ENCODE measurements at regions not wholly inside any gene's neighbourhood (a gene's known extent, or its start where the extent isn't known, plus 50 kb on each side); places are given as distances from the start of the nearest gene placed in this dataset.

DNA sequence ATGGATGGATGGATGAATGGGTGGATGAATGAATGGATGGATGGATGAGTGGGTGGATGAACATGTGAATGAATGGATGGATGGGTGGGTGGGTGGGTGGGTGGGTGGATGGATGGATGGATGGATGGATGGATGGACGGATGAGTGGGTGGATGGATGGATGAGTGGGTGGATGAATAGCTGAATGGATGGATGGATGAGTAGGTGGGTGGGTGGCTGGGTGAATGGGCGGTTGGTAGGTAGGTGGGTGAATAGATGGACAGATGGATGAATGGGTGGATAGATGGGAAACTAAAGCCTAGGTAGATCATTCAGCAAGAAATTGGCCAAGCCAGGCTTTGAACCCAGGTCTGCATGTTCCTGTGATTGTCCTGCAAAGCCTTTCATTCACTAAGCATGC, 155.6 kb downstream of the WNT5A start:
- Histone ChIP-seq H3K9me3 (ENCODE audit: insufficient read depth, low read depth, low read length) (no peaks in the 10 kb centered on the region), H4K12ac (ENCODE audit: low read depth, low read length) (no peak overlapping the region), H3K79me1 (ENCODE audit: low read length) (no peaks in the 10 kb centered on the region), H2BK5ac (ENCODE audit: low read depth, low read length, poor library complexity) (no peak overlapping the region), H3K27me3 (ENCODE audit: insufficient read depth, low read length) (no peaks in the 10 kb centered on the region), H3K36me3 (ENCODE audit: control insufficient read depth in 1 of 2, insufficient read depth in 2 of 2, low read length in 2 of 2) (no peaks in the 10 kb centered on the region), H2BK12ac (ENCODE audit: low read length) (no peak overlapping the region), H4K8ac (ENCODE audit: low read depth, low read length) (no peak overlapping the region), H3K79me2 (ENCODE audit: control insufficient read depth, insufficient read depth, low read length, poor library complexity) (no peaks in the 10 kb centered on the region), H2BK120ac (ENCODE audit: insufficient read depth, low read length, poor library complexity) (no peak overlapping the region), H3K4me2 (ENCODE audit: low read length) (no peak overlapping the region), H4K91ac (ENCODE audit: low read depth, low read length) (no peak overlapping the region), H2AFZ (ENCODE audit: insufficient read depth, low read length, poor library complexity) (no peak overlapping the region), H3K27ac (ENCODE audit: low read depth, low read length) (no peak overlapping the region), H3K4me3 (ENCODE audit: low read depth, low read length) (no peak overlapping the region), H3K18ac (ENCODE audit: low read length) (no peak overlapping the region), H3K4me1 (ENCODE audit: control insufficient read depth in 1 of 2, insufficient read depth in 2 of 2, low read length in 2 of 2) (peaks cover 0 to 2% of the 10 kb centered on the region in 2 experiments), H3K9ac (ENCODE audit: low read length) (no peak overlapping the region), H2AK5ac (ENCODE audit: low read length) (no peak overlapping the region), H3K14ac (ENCODE audit: low read length) (no peak overlapping the region), H3K4ac (ENCODE audit: low read depth, low read length) (no peak overlapping the region), H3K23ac (ENCODE audit: low read length) (no peak overlapping the region)
- DNase-seq = no peak
- WGBS (ENCODE audit: extremely low coverage, insufficient coverage, insufficient read length) = 100% methylated on average over 1 of the region's 2 CpGs

DNA sequence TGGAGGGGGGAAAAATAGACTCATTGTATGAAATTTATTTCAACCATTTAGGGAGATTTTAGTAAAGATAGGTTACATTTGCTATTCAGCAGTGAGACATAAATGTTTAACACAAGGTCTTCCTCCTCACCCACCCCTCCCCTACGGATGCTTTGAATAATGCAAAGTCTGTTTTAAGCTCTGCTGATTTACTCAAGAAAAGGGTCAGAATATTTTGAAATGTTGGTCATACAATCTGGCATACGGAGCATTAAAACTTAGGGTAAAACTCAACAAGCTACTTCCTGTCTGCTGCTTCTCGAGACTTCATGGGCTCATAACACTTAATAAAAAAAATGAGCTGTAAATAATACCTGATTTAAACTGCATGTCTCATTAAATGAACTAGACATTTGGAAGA, 156.3 kb downstream of the WNT5A start:
- Histone ChIP-seq H4K8ac (ENCODE audit: low read depth, low read length) (no peak overlapping the region), H3K27ac (ENCODE audit: low read depth, low read length) (no peak overlapping the region), H3K27me3 (ENCODE audit: insufficient read depth, low read length) (no peaks in the 10 kb centered on the region), H3K4me2 (ENCODE audit: low read length) (no peak overlapping the region), H3K9ac (ENCODE audit: low read length) (no peak overlapping the region), H3K4me1 (ENCODE audit: control insufficient read depth in 1 of 2, insufficient read depth in 2 of 2, low read length in 2 of 2) (peaks cover 0 to 2% of the 10 kb centered on the region in 2 experiments), H3K4ac (ENCODE audit: low read depth, low read length) (no peak overlapping the region), H3K79me2 (ENCODE audit: control insufficient read depth, insufficient read depth, low read length, poor library complexity) (no peaks in the 10 kb centered on the region), H3K79me1 (ENCODE audit: low read length) (no peaks in the 10 kb centered on the region), H3K18ac (ENCODE audit: low read length) (no peak overlapping the region), H2BK5ac (ENCODE audit: low read depth, low read length, poor library complexity) (no peak overlapping the region), H3K14ac (ENCODE audit: low read length) (no peak overlapping the region), H3K9me3 (ENCODE audit: insufficient read depth, low read depth, low read length) (no peaks in the 10 kb centered on the region), H3K36me3 (ENCODE audit: control insufficient read depth in 1 of 2, insufficient read depth in 2 of 2, low read length in 2 of 2) (no peaks in the 10 kb centered on the region), H4K91ac (ENCODE audit: low read depth, low read length) (no peak overlapping the region), H3K4me3 (ENCODE audit: low read depth, low read length) (no peak overlapping the region), H4K12ac (ENCODE audit: low read depth, low read length) (no peak overlapping the region), H2AFZ (ENCODE audit: insufficient read depth, low read length, poor library complexity) (no peak overlapping the region), H2BK120ac (ENCODE audit: insufficient read depth, low read length, poor library complexity) (no peak overlapping the region), H3K23ac (ENCODE audit: low read length) (no peak overlapping the region), H2AK5ac (ENCODE audit: low read length) (no peak overlapping the region), H2BK12ac (ENCODE audit: low read length) (no peak overlapping the region)
- no CpG with 5 or more reads among the region's 3 CpGs for WGBS (ENCODE audit: extremely low coverage, insufficient coverage, insufficient read length)
- peak in 1 of 2 donors; percentile 18 for DNase-seq

DNA sequence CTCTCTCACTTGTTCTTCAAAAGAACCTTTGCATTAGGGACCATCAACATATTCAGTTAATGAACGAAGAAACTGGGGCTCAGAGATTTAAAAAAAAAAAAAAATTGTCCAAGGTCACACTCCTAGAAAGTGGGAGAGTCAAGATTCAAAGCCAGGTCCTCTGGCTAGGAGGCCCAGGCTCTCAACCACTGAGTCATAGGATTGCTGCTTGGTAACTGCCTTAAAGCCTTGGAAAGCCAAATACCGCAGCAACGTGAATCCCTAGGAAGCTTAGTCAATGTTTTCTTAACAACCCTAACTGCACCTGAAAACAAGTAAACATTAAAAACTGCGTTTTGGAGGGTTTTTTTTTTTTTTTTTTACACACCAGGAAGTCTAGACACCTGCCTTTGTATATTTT, 156.8 kb downstream of the WNT5A start:
- H3K9me3 ChIP-seq (ENCODE audit: insufficient read depth, low read depth, low read length) = no peaks in the 10 kb centered on the region
- H3K79me2 ChIP-seq (ENCODE audit: control insufficient read depth, insufficient read depth, low read length, poor library complexity) = no peaks in the 10 kb centered on the region
- H3K9ac ChIP-seq (ENCODE audit: low read length) = no peak overlapping the region
- H4K91ac ChIP-seq (ENCODE audit: low read depth, low read length) = no peak overlapping the region
- no peak overlapping the region for H4K12ac ChIP-seq (ENCODE audit: low read depth, low read length)
- no peak overlapping the region for H3K4me3 ChIP-seq (ENCODE audit: low read depth, low read length)
- peaks cover 0 to 2% of the 10 kb centered on the region in 2 experiments for H3K4me1 ChIP-seq (ENCODE audit: control insufficient read depth in 1 of 2, insufficient read depth in 2 of 2, low read length in 2 of 2)
- H2BK5ac ChIP-seq (ENCODE audit: low read depth, low read length, poor library complexity) = no peak overlapping the region
- no peak overlapping the region for H3K4ac ChIP-seq (ENCODE audit: low read depth, low read length)
- H3K27ac ChIP-seq (ENCODE audit: low read depth, low read length) = no peak overlapping the region
- H2BK120ac ChIP-seq (ENCODE audit: insufficient read depth, low read length, poor library complexity) = no peak overlapping the region
- H3K23ac ChIP-seq (ENCODE audit: low read length) = no peak overlapping the region
- no peak overlapping the region for H3K14ac ChIP-seq (ENCODE audit: low read length)
- H3K36me3 ChIP-seq (ENCODE audit: control insufficient read depth in 1 of 2, insufficient read depth in 2 of 2, low read length in 2 of 2) = no peaks in the 10 kb centered on the region
- H3K4me2 ChIP-seq (ENCODE audit: low read length) = no peak overlapping the region
- no peak overlapping the region for H3K18ac ChIP-seq (ENCODE audit: low read length)
- H3K27me3 ChIP-seq (ENCODE audit: insufficient read depth, low read length) = no peaks in the 10 kb centered on the region
- no peak overlapping the region for H4K8ac ChIP-seq (ENCODE audit: low read depth, low read length)
- no peak overlapping the region for H2AFZ ChIP-seq (ENCODE audit: insufficient read depth, low read length, poor library complexity)
- no peak overlapping the region for H2BK12ac ChIP-seq (ENCODE audit: low read length)
- H3K79me1 ChIP-seq (ENCODE audit: low read length) = no peaks in the 10 kb centered on the region
- H2AK5ac ChIP-seq (ENCODE audit: low read length) = no peak overlapping the region
- DNase-seq = peak; percentile 87 to 90
- no CpG with 5 or more reads among the region's 4 CpGs for WGBS (ENCODE audit: extremely low coverage, insufficient coverage, insufficient read length)

DNA sequence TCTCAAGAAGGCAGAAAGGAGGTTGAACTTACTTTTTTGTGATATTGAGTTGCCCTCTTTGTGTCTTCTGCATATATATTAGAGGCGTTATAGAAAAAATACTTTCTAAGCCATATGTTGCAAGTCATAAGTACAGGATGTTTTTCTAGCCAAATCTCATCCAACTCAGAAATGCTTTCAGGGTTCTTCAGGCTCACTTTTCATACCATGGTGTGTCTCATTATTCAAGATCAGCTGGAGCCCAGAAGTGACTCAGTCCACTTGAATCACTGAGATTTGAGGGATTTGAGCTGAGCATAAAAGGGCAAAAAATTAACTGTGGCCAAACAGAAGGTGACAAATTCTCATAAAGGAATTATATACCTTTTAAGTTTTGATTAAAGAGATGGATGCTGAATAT, 157.3 kb downstream of the WNT5A start:
- no CpG with 5 or more reads among the region's 1 CpG for WGBS (ENCODE audit: extremely low coverage, insufficient coverage, insufficient read length)

More for the DNA sequence above, 157.3 kb downstream of the WNT5A start:
- no peak overlapping the region for H2BK12ac ChIP-seq (ENCODE audit: low read length)
- H3K9ac ChIP-seq (ENCODE audit: low read length) = no peak overlapping the region
- H4K91ac ChIP-seq (ENCODE audit: low read depth, low read length) = no peak overlapping the region
- no peaks in the 10 kb centered on the region for H3K36me3 ChIP-seq (ENCODE audit: control insufficient read depth in 1 of 2, insufficient read depth in 2 of 2, low read length in 2 of 2)
- no peak overlapping the region for H2AFZ ChIP-seq (ENCODE audit: insufficient read depth, low read length, poor library complexity)
- H2AK5ac ChIP-seq (ENCODE audit: low read length) = no peak overlapping the region
- no peak overlapping the region for H3K23ac ChIP-seq (ENCODE audit: low read length)
- H3K4me1 ChIP-seq (ENCODE audit: control insufficient read depth in 1 of 2, insufficient read depth in 2 of 2, low read length in 2 of 2) = peaks cover 0 to 2% of the 10 kb centered on the region in 2 experiments
- H3K4me2 ChIP-seq (ENCODE audit: low read length) = no peak overlapping the region
- no peak overlapping the region for H4K8ac ChIP-seq (ENCODE audit: low read depth, low read length)
- no peak overlapping the region for H3K27ac ChIP-seq (ENCODE audit: low read depth, low read length)
- no peak overlapping the region for H3K14ac ChIP-seq (ENCODE audit: low read length)
- peak; percentile 55 to 82 for DNase-seq
- no peak overlapping the region for H2BK5ac ChIP-seq (ENCODE audit: low read depth, low read length, poor library complexity)
- no peak overlapping the region for H3K4ac ChIP-seq (ENCODE audit: low read depth, low read length)
- no peak overlapping the region for H3K18ac ChIP-seq (ENCODE audit: low read length)
- H3K27me3 ChIP-seq (ENCODE audit: insufficient read depth, low read length) = no peaks in the 10 kb centered on the region
- H3K9me3 ChIP-seq (ENCODE audit: insufficient read depth, low read depth, low read length) = no peaks in the 10 kb centered on the region
- H3K79me2 ChIP-seq (ENCODE audit: control insufficient read depth, insufficient read depth, low read length, poor library complexity) = no peaks in the 10 kb centered on the region
- no peaks in the 10 kb centered on the region for H3K79me1 ChIP-seq (ENCODE audit: low read length)
- no peak overlapping the region for H4K12ac ChIP-seq (ENCODE audit: low read depth, low read length)
- H3K4me3 ChIP-seq (ENCODE audit: low read depth, low read length) = no peak overlapping the region
- no peak overlapping the region for H2BK120ac ChIP-seq (ENCODE audit: insufficient read depth, low read length, poor library complexity)
